Body of pancreas (tissue), 4 donors: ENCODE measurements at regions not wholly inside any gene's neighbourhood (a gene's known extent, or its start where the extent isn't known, plus 50 kb on each side); places are given as distances from the start of the nearest gene placed in this dataset.

Experiments used
- ATAC-seq: fragments of 150-250 bp; one replicate; pipeline ENCODE4 v1.9.1; 2016
- DNase-seq, 4 donors: peaks; one replicate each; pipeline ENCODE4 v3.0.0-alpha.2; 2019
- H3K27ac ChIP-seq, 4 donors: fragments of 200-600 bp; sonication (generic); 1 replicate in 3 of 4; 2 replicates in 1 of 4; pipeline versions ENCODE4 v1.5.1 to v1.6.1; 2016 to 2019; ENCODE audit warnings: mild to moderate bottlenecking in 1 of 4, mixed read lengths in 1 of 4, moderate library complexity in 1 of 4
- H3K27me3 ChIP-seq, 2 donors: fragments of 200-600 bp; sonication (generic); one replicate each; pipeline ENCODE4 v1.6.0; 2016; ENCODE audit warnings: mild to moderate bottlenecking in 1 of 2
- H3K36me3 ChIP-seq, 2 donors: fragments of 200-600 bp; sonication (generic); replicated peaks in 1 of 2; 2 replicates each; pipeline ENCODE4 v1.5.1; 2016; ENCODE audit warnings: low read depth in 2 of 2; ENCODE audit not compliant: insufficient read depth in 1 of 2
- H3K4me1 ChIP-seq: fragments of 200-600 bp; sonication (generic); one replicate; pipeline ENCODE4 v1.6.0; 2016
- H3K4me3 ChIP-seq, 2 donors: fragments of 200-600 bp; sonication (generic); 1 replicate in 1 of 2; 2 replicates in 1 of 2; pipeline ENCODE4 v1.5.1; 2016 to 2019
- H3K9me3 ChIP-seq, 3 donors: fragments of 200-600 bp; sonication (generic); 1 replicate in 2 of 3; 2 replicates in 1 of 3; pipeline ENCODE4 v1.5.1; 2016
- POLR2A ChIP-seq, 3 donors: fragments of 450-650 bp; IDR thresholded peaks; one replicate each; pipeline ENCODE4 v1.6.1; 2016; ENCODE audit warnings: antibody characterized with exemption in 3 of 3, mild to moderate bottlenecking in 2 of 3
- WGBS, 2 donors: methylation state at CpG; one replicate each; pipeline ENCODE4 v1.1.5; 2017; 5-methylcytosine and 5-hydroxymethylcytosine counted together
- intact Hi-C: fragments of 100-400 bp; cut with DNase I; formaldehyde crosslinking; loops from one replicate; pipeline ENCODE4 v1.15.1; 2023
- TF ChIP-seq, protein P1 (sequence below), 7 experiments: fragments of 450-650 bp in 4 of 7; fragments of 200-600 bp in 3 of 7; sonication (generic) in 3 of 7; IDR thresholded peaks; one replicate each; pipeline ENCODE4 v1.5.1; 2016 to 2019; ENCODE audit warnings: antibody characterized with exemption in 7 of 7

DNA sequence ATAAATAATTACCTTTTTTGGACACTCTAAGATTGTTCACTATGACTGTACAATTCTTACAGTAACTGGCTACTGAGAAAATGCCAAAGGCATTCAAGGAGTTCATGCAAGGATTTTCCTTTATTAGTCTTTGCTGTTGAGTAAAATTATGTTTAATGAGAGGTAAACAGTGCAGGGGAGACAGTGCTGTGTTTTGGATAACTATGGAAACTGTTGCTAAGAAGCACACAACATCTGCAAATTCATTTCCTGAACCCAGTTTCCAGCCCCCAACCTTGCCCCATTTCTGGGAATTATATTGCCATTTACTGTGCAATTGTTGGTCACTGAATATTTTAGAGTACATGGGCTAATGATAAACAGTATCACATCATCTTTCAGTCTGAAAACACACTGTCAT lies 1005.8 kb downstream of the TRHDE start:
- DNase-seq (no peak), ATAC-seq (no peak)

DNA sequence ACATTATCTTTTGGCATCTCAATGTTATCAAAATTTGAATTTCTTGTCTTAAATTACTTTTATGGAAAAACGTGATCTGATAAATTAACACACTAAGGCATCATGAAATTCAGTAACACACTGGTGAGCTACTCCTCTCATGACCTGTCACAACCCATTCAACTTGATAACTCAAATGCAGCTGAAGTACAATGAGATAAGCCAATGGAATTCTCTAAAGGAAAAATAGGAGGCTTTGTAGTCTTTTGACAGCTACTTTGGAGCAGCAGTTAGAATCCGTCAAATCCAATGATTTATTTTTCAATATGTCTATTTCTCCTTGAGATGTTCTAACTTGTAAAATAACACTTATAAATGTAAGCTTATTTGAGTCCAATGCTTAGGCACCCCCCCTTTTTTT lies 1029.4 kb downstream of the TRHDE start:
- DNase-seq = no peak
- ATAC-seq = no peak
- Histone ChIP-seq H3K9me3 (no peaks in the 10 kb centered on the region), H3K27me3 (no peaks in the 10 kb centered on the region), H3K4me1 (no peaks in the 10 kb centered on the region), H3K36me3 (no peaks in the 10 kb centered on the region), H3K27ac (no peak overlapping the region), H3K4me3 (no peak overlapping the region)
- 64 to 66% methylated on average over 2 of the region's 2 CpGs for WGBS, 2 donors
- intact Hi-C loops = no loop called here
- TF ChIP-seq, protein P1, sequence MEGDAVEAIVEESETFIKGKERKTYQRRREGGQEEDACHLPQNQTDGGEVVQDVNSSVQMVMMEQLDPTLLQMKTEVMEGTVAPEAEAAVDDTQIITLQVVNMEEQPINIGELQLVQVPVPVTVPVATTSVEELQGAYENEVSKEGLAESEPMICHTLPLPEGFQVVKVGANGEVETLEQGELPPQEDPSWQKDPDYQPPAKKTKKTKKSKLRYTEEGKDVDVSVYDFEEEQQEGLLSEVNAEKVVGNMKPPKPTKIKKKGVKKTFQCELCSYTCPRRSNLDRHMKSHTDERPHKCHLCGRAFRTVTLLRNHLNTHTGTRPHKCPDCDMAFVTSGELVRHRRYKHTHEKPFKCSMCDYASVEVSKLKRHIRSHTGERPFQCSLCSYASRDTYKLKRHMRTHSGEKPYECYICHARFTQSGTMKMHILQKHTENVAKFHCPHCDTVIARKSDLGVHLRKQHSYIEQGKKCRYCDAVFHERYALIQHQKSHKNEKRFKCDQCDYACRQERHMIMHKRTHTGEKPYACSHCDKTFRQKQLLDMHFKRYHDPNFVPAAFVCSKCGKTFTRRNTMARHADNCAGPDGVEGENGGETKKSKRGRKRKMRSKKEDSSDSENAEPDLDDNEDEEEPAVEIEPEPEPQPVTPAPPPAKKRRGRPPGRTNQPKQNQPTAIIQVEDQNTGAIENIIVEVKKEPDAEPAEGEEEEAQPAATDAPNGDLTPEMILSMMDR (IDR thresholded peaks at IDR 0.05) = no peak
- no peak for TF ChIP-seq POLR2A (IDR thresholded peaks at IDR 0.05)

More for the DNA sequence above, 1005.8 kb downstream of the TRHDE start:
- no peaks in the 10 kb centered on the region for H3K4me1 ChIP-seq
- no peaks in the 10 kb centered on the region for H3K27me3 ChIP-seq
- no peaks in the 10 kb centered on the region for H3K36me3 ChIP-seq
- H3K9me3 ChIP-seq = no peaks in the 10 kb centered on the region
- TF ChIP-seq POLR2A (IDR thresholded peaks at IDR 0.05) = no peak
- TF ChIP-seq, protein P1 (IDR thresholded peaks at IDR 0.05) = no peak
- H3K4me3 ChIP-seq = no peak overlapping the region
- H3K27ac ChIP-seq = no peak overlapping the region
- intact Hi-C loops = no loop called here

DNA sequence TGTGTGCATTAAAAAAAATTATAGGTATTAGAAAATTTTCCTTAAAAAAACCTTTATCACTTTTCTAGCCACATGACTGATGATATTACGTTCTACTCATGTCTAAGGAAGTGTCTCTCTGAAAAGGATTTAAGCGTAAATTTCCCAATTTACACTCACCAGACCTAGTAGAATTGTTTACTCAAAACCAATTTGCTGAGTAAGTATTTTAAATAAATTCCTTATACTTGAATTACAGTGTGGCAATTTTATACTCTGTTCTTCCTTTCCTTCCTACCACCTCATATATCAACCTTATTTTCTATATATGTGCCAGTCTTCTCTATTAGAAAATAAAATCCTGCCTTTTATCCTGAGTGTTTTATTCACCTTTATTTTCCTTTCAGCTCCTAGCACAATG lies 1035.1 kb downstream of the TRHDE start:
- intact Hi-C loops = no loop called here
- TF ChIP-seq, protein P1 (IDR thresholded peaks at IDR 0.05) = no peak
- TF ChIP-seq POLR2A (IDR thresholded peaks at IDR 0.05) = no peak
- no peaks in the 10 kb centered on the region for H3K4me1 ChIP-seq
- H3K36me3 ChIP-seq = no peaks in the 10 kb centered on the region
- 86 to 88% methylated on average over 2 of the region's 2 CpGs for WGBS, 2 donors
- DNase-seq (no peak), ATAC-seq (no peak)
- no peaks in the 10 kb centered on the region for H3K9me3 ChIP-seq
- no peak overlapping the region for H3K27ac ChIP-seq
- H3K27me3 ChIP-seq = no peaks in the 10 kb centered on the region
- no peak overlapping the region for H3K4me3 ChIP-seq

DNA sequence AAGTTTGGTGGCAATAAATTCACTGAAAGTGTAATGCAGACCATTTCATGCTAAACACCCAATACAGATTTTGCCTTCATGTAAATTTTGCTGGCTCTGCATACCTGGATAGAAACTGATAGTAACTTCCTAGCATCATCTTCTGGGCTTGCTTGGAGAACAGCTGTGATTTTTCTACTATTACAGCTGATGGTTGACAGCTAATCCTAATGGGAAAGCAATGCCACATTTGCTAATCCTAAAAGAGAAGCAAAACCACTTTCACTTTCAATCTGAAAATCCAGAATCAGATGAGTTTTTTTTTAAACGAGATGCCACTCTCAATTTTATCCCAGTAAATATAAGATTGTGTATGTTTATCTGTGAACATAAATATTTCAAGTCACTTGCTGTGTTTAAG lies 1035.9 kb downstream of the TRHDE start:
- no peak overlapping the region for H3K27ac ChIP-seq
- DNase-seq (no peak), ATAC-seq (no peak)
- intact Hi-C loops = no loop called here
- TF ChIP-seq, protein P1 (IDR thresholded peaks at IDR 0.05) = no peak
- TF ChIP-seq POLR2A (IDR thresholded peaks at IDR 0.05) = no peak
- H3K4me3 ChIP-seq = no peak overlapping the region
- H3K9me3 ChIP-seq = no peaks in the 10 kb centered on the region
- H3K36me3 ChIP-seq = no peaks in the 10 kb centered on the region
- WGBS, 2 donors = 38% methylated on average over 1 of the region's 1 CpG
- no peaks in the 10 kb centered on the region for H3K27me3 ChIP-seq
- H3K4me1 ChIP-seq = no peaks in the 10 kb centered on the region

DNA sequence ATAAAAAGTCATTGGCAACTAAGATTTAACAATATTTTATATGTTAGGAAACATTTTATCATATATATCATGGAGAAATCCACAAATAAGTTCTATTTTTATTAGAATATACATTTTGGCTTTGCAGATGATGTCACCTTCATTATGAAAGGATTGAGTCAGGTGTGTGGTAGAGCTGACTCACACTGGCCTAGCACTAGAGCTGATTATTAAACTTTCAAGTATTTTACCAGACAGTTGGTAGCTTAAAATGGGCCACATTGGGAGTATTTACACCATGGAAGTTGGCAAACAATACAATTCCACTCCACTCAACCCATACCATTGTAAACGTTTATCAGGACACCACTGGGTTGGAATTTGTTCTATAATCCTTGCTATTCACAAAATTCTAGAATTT lies 1036.6 kb downstream of the TRHDE start:
- no peaks in the 10 kb centered on the region for H3K9me3 ChIP-seq
- no peaks in the 10 kb centered on the region for H3K27me3 ChIP-seq
- TF ChIP-seq, protein P1 (IDR thresholded peaks at IDR 0.05) = no peak
- no peak for TF ChIP-seq POLR2A (IDR thresholded peaks at IDR 0.05)
- no peaks in the 10 kb centered on the region for H3K4me1 ChIP-seq
- H3K4me3 ChIP-seq = no peak overlapping the region
- 42 to 50% methylated on average over 1 of the region's 1 CpG for whole genome bisulfite sequencing, 2 donors
- intact Hi-C loops = no loop called here
- no peak for ATAC-seq
- no peaks in the 10 kb centered on the region for H3K36me3 ChIP-seq
- no peak overlapping the region for H3K27ac ChIP-seq
- no peak for DNase-seq
